Central memory CD8-positive, alpha-beta T cell (primary cell): ENCODE measurements at regions not wholly inside any gene's neighbourhood (a gene's known extent, or its start where the extent isn't known, plus 50 kb on each side); places are given as distances from the start of the nearest gene placed in this dataset.
"Not testable (repeated sequence)": the region's sequence is repeated elsewhere in the genome, so short reads cannot be mapped to it uniquely, and the experiment has no call there.

Experiments
- ATAC-seq: fragments of 150-1000 bp; cut with Tn5 transposase; replicated peaks from 2 replicates; pipeline ENCODE4 v1.10.0; 2022; ENCODE audit warnings: mild to moderate bottlenecking, moderate FRiP score, moderate number of reproducible peaks; ENCODE audit not compliant: poor library complexity, severe bottlenecking; ENCODE audit errors: extremely low read depth
- DNase-seq, 2 donors: peaks; one replicate each; pipeline ENCODE4 v3.0.0; 2021; ENCODE audit warnings: low spot score in 2 of 2
- H3K27ac Mint-ChIP-seq: one replicate; pipeline ENCODE4 v1.8.0; 2022; ENCODE audit warnings: low read depth, mild to moderate bottlenecking, moderate library complexity, mixed read lengths
- H3K27me3 Mint-ChIP-seq: one replicate; pipeline ENCODE4 v1.8.0; 2022; ENCODE audit warnings: mixed read lengths
- H3K36me3 Mint-ChIP-seq: one replicate; pipeline ENCODE4 v1.8.0; 2022; ENCODE audit warnings: mild to moderate bottlenecking, moderate library complexity, mixed read lengths; ENCODE audit not compliant: insufficient read depth
- H3K4me1 Mint-ChIP-seq: one replicate; pipeline ENCODE4 v1.8.0; 2022; ENCODE audit warnings: mixed read lengths
- H3K4me3 Mint-ChIP-seq: one replicate; pipeline ENCODE4 v1.8.0; 2022; ENCODE audit warnings: mild to moderate bottlenecking, moderate library complexity, mixed read lengths
- H3K9me3 Mint-ChIP-seq: one replicate; pipeline ENCODE4 v1.8.0; 2022; ENCODE audit warnings: mixed read lengths

DNA sequence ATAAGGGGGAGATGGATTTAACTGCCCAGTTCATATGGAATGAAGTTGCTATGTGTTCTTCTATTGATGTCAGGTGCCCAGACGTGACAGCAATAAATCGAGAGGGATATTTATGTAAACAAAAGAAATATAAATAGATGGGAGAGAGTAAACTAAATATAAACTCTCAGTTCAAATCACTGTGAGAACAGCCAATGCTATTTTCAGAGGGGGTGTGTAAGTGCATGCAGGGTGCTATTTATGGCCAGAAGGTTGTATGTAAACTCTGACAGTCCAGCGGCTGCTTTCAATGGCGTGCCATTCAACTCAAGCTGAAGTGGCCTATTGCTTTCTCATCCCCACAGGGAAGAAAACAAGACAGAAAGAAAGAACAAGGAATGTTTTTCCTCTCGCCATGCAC is 127.2 kb downstream of the KCNA5 start:
- Mint-ChIP-seq H3K4me3 (no peak overlapping the region), H3K9me3 (peaks cover 4% of the 10 kb centered on the region), H3K4me1 (no peaks in the 10 kb centered on the region), H3K27ac (no peak overlapping the region), H3K36me3 (no peaks in the 10 kb centered on the region), H3K27me3 (peaks cover 29% of the 10 kb centered on the region)
- DNase-seq, result no peak
- no peak for ATAC-seq

DNA sequence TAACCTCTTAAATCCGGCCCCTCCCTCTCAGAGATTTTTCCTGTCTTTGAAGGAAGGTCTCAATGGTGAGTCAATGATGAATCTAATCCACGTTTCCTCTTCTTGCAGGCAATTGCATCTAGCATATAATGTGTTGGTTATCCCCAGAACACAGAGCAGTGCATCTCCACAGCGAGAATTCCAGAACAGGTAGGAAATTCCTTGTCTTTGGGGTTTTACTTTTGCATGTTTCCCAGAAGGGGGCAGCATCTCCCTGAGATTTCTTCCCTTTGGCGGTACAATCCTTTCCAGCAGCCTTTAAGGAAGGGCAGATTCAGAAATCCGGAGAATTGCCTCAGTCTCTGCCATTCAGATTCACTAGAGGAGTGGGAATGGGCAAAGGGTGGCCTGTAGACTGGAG is 128.0 kb downstream of the KCNA5 start:
- Mint-ChIP-seq H3K27me3 (peaks cover 35% of the 10 kb centered on the region), H3K9me3 (peaks cover 4% of the 10 kb centered on the region), H3K27ac (no peak overlapping the region), H3K36me3 (no peaks in the 10 kb centered on the region), H3K4me1 (no peaks in the 10 kb centered on the region), H3K4me3 (no peak overlapping the region)
- ATAC-seq (no peak), DNase-seq (no peak)

DNA sequence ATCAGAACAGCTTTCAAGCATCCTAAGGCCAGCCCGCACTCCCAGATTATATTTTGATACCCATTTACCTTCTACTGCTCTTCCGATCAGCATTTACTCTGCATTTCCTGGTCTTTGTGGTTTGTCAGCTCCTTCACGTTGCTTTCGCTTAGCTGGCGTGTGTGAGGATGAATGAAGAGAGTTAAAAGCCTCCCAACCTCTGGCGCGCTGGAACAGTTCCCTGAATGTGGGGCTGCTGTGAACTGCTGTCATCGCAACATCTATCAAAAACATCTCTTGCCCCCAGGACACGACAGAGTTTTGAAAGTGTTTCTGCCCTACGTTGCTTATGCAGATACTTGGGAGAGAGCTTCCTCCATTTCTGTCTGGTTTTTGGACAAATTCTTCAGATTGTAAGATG is 129.2 kb downstream of the KCNA5 start:
- no peak overlapping the region for H3K4me3 Mint-ChIP-seq
- DNase-seq (no peak), ATAC-seq (no peak)
- H3K36me3 Mint-ChIP-seq, result no peaks in the 10 kb centered on the region
- peaks cover 4% of the 10 kb centered on the region for H3K9me3 Mint-ChIP-seq
- no peak overlapping the region for H3K27ac Mint-ChIP-seq
- no peaks in the 10 kb centered on the region for H3K4me1 Mint-ChIP-seq
- peaks cover 35% of the 10 kb centered on the region for H3K27me3 Mint-ChIP-seq

DNA sequence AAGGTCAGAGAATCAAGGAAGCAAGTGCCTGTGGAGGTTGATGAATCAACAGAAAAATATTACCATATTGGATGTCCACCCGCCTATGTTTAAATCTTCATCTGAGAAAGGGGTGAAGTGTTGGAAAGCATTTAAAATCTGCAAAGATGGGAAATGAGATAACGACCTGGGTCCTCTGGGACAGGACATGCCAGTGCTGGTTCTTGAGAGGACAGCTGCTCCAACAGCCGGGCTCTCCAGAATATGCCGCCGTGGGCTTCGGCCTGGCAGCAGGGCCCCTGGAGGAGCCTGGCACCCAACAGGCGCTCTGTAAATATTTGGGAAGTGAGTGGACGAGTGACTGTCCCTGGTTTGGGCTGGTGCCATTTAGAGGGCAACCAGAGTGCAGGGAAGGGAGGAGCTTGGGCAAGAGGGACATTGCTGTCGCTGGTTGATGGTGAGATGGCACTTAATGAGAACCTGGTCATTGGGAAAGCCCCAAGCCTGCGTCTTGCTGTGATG is 129.9 kb downstream of the KCNA5 start:
- no peak for ATAC-seq
- no peaks in the 10 kb centered on the region for H3K4me1 Mint-ChIP-seq
- H3K4me3 Mint-ChIP-seq, result no peak overlapping the region
- no peak for DNase-seq
- peaks cover 35% of the 10 kb centered on the region for H3K27me3 Mint-ChIP-seq
- no peak overlapping the region for H3K27ac Mint-ChIP-seq
- H3K9me3 Mint-ChIP-seq, result peaks cover 4% of the 10 kb centered on the region
- no peaks in the 10 kb centered on the region for H3K36me3 Mint-ChIP-seq

DNA sequence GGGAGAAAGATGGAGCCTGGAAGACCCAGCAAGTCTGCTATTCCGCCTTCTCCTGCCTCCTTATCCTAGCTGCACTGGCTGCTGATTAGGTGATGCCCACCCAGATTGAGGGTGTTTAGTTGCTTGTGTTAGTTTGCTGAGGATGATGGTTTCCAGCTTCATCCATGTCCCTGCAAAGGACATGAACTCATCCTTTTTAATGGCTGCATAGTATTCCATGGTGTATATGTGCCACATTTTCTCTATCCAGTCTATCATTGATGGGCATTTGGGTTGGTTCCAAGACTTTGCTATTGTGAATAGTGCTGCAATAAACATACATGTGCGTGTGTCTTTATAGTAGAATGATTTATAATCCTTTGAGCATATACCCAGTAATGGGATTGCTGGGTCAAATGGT is 131.7 kb downstream of the KCNA5 start:
- ATAC-seq, H3K27ac Mint-ChIP-seq, H3K9me3 Mint-ChIP-seq, H3K36me3 Mint-ChIP-seq, H3K4me1 Mint-ChIP-seq, DNase-seq, H3K4me3 Mint-ChIP-seq: not testable (repeated sequence)
- peaks cover 35% of the 10 kb centered on the region for H3K27me3 Mint-ChIP-seq

DNA sequence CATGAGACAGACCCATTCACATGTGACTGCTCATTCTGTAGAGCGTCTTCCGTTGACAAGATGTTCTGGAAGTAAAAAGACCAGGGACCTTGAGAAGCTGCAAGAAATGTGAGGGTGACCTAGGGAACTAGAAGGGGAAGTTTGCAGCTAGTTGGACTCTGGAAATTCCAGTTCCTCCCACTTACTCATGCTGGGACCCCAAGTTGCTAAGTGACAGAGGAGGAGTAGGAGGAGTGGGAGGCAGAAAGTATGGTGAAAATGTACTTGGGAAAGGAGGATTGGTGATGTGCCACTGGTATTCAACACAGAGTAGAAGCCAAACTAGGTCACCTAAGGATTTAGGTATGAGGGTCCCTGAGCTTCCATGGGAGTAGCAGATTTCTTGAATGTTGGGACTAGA is 132.4 kb downstream of the KCNA5 start:
- no peaks in the 10 kb centered on the region for H3K4me1 Mint-ChIP-seq
- ATAC-seq (no peak), DNase-seq (no peak)
- peaks cover 4% of the 10 kb centered on the region for H3K9me3 Mint-ChIP-seq
- H3K4me3 Mint-ChIP-seq, result no peak overlapping the region
- H3K27ac Mint-ChIP-seq, result no peak overlapping the region
- H3K27me3 Mint-ChIP-seq, result peaks cover 35% of the 10 kb centered on the region
- no peaks in the 10 kb centered on the region for H3K36me3 Mint-ChIP-seq

DNA sequence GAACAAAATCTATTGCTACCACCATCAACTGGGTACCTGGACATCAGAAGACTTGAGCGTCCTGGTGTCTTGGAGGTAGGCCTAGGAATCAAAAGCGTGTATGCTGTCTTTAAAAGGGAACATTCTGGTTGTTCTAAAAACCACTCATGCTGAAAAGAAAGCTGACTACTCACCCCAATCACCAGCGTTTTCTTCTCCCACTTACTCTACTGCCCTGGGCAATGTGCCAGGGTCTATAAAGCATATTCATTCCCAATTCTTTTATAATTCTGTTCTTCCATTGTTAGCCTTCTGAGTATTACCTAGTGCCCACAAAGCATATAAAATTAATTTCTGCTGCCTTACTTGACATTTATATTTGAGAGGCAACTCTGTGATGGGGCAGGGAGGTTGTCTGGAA is 133.4 kb downstream of the KCNA5 start:
- ATAC-seq, result no peak
- Mint-ChIP-seq H3K27me3 (peaks cover 33% of the 10 kb centered on the region), H3K36me3 (no peaks in the 10 kb centered on the region), H3K4me3 (no peak overlapping the region), H3K4me1 (no peaks in the 10 kb centered on the region), H3K27ac (no peak overlapping the region), H3K9me3 (peaks cover 4% of the 10 kb centered on the region)
- DNase-seq, result no peak

DNA sequence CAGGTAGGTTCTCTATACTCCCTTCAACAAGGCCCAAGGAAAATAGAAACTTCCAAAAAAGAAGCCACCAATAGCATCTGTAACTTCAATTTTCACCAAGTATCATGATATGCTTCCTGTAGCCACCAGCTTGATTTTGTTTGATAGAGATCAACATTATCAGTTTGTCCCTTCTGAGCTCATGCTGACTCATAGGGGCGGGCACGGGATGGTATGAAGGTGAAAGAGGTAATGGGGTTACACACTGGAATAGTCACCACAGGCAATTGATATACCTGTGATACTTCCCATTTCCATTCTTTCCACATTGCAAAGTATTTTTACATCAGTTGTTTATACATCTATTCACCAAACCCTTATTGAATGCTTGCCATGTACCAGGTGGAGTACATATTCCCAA is 134.1 kb downstream of the KCNA5 start:
- H3K27me3 Mint-ChIP-seq, result peaks cover 26% of the 10 kb centered on the region
- peaks cover 4% of the 10 kb centered on the region for H3K9me3 Mint-ChIP-seq
- ATAC-seq (no peak), DNase-seq (no peak)
- no peaks in the 10 kb centered on the region for H3K4me1 Mint-ChIP-seq
- H3K4me3 Mint-ChIP-seq, result no peak overlapping the region
- no peaks in the 10 kb centered on the region for H3K36me3 Mint-ChIP-seq
- H3K27ac Mint-ChIP-seq, result no peak overlapping the region

DNA sequence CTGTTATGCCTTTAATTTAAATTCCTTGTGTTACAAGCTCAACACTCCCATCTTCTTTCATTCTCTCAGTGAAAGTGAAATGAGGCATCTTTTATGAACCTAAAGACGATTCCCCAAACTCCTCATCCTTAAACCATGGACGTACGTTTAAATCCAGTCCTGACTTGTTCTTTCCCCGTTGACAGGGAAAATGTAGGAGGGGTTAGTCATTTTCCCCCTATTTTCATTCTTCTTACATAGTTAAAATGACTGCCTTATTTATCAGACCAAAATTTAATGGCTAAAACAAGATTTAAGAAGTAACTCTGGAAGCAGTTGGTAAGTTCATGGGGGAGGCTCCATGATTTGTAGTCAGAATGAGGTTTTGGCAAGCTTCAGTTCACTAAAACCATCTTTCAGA is 134.9 kb downstream of the KCNA5 start:
- DNase-seq (no peak), ATAC-seq (no peak)
- H3K27me3 Mint-ChIP-seq, result peaks cover 18% of the 10 kb centered on the region
- no peaks in the 10 kb centered on the region for H3K4me1 Mint-ChIP-seq
- no peak overlapping the region for H3K4me3 Mint-ChIP-seq
- peaks cover 2% of the 10 kb centered on the region for H3K9me3 Mint-ChIP-seq
- no peak overlapping the region for H3K27ac Mint-ChIP-seq
- H3K36me3 Mint-ChIP-seq, result no peaks in the 10 kb centered on the region

DNA sequence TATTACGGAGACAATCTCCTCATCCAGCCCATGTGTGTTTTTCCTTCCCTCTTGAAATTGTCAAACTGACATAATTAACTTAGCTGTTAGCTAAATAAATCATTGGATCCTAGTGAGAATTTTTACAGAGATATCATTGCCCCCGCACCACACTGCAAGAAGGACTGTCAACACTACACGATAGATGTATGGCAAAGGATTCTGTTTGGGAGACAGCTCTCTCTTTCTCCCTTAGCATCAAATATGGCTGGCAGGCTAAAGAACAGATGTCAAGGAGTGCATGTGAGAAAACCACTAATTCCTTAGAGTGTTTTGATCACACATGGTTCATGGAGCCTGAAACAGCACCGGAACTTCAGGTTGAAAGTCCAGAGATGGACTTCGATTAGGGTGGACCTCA is 136.8 kb downstream of the KCNA5 start:
- no peaks in the 10 kb centered on the region for H3K4me1 Mint-ChIP-seq
- H3K27ac Mint-ChIP-seq, result no peak overlapping the region
- ATAC-seq (no peak), DNase-seq (no peak)
- no peaks in the 10 kb centered on the region for H3K36me3 Mint-ChIP-seq
- H3K4me3 Mint-ChIP-seq, result no peak overlapping the region
- H3K9me3 Mint-ChIP-seq, result no peaks in the 10 kb centered on the region
- peaks cover 13% of the 10 kb centered on the region for H3K27me3 Mint-ChIP-seq

DNA sequence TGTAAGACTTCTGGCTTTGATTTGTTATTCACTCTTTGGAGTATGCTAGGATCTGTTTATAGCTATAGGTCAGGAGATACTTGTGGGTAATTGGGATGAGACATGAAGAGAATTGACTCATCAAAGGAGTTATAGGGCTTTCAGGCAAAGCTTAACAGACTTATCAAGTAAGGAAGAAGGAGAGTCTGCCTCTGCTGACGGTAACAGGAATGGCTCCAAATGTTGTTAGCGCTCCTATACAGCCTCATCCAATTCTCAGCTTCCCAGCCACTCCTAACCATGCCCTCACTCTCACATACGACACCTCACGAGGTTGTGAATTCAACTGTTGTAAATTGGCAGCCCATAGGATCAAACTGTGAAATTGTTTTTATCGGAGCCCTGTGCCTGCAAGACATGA is 140.5 kb downstream of the KCNA5 start:
- ATAC-seq (no peak), DNase-seq (no peak)
- Mint-ChIP-seq H3K9me3 (no peaks in the 10 kb centered on the region), H3K4me3 (no peak overlapping the region), H3K27me3 (peaks cover 10% of the 10 kb centered on the region), H3K4me1 (no peaks in the 10 kb centered on the region), H3K36me3 (no peaks in the 10 kb centered on the region), H3K27ac (no peak overlapping the region)

DNA sequence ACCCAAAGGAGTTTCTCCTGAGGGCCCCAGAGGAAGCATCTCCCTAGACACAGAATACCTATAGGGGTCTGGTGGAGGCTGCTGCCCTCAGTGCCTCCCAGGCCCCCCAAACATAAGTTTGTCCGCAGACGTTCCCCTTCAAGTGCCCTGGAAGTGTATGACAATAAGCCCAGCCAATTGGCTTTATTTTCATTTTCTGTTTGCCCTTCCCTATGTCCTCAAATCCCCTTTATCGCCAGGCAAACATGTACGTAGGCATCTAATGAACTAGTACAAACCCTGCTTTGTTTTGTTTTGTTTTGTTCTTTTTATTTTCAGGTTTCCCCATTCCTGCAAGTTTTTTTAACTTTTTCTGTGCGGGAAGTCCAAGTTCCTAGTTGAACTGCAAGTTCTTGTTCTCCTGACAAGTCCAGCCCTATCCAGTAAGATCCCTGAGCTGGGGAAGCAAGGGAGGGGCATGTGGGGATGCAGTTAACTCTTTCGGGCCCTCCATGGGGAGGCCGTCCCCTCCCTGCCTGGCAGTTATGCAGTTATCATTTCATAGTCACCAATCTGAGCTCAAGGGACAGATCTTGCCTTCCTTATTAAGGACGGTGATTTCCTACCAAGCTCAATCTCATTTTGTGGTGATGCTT is 141.9 kb downstream of the KCNA5 start:
- Mint-ChIP-seq H3K9me3 (no peaks in the 10 kb centered on the region), H3K4me1 (no peaks in the 10 kb centered on the region), H3K27me3 (peaks cover 10% of the 10 kb centered on the region), H3K36me3 (no peaks in the 10 kb centered on the region), H3K27ac (no peak overlapping the region), H3K4me3 (no peak overlapping the region)
- DNase-seq (no peak), ATAC-seq (no peak)

DNA sequence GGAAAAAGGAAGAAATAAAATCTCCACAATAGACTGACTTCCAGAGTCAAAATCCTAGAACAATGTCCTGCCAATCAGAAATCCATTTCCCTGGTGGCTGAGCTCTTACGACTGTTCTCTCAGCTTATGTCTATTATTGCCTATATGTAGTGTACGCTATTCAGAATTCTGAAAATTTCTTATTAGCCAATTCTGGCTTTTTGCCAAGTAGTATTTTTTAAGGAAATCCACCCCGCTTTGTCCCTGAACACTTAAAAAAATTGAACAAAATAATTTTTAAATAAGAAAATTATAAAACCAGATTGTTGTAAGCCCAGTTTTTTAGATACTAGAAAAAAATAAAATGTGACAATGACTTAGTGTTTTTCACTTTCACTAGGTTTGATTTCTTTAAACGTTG is 143.0 kb downstream of the KCNA5 start:
- H3K4me3 Mint-ChIP-seq, result no peak overlapping the region
- H3K9me3 Mint-ChIP-seq, result no peaks in the 10 kb centered on the region
- no peaks in the 10 kb centered on the region for H3K4me1 Mint-ChIP-seq
- no peaks in the 10 kb centered on the region for H3K36me3 Mint-ChIP-seq
- H3K27ac Mint-ChIP-seq, result no peak overlapping the region
- peaks cover 10% of the 10 kb centered on the region for H3K27me3 Mint-ChIP-seq
- no peak for ATAC-seq
- no peak for DNase-seq

DNA sequence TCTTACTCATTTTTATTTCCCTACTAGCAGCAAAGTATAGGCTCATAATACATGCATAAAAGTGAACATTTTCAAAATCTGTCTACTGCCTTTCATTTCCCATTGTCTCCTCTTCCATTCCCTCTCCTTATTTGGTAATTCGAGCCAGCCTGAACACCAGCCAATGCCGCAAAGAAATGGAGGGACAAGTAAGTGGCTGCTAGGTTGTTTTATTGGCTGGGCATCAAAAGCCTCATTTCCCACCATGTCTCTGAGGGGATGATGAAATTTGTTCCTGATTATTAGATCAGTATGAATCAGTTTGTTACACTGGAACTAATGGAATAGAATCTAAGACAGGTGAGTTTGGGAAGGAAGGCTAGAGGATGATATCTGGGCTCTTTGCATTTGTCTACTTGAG is 143.5 kb downstream of the KCNA5 start:
- no peak overlapping the region for H3K4me3 Mint-ChIP-seq
- H3K36me3 Mint-ChIP-seq, result no peaks in the 10 kb centered on the region
- peaks cover 10% of the 10 kb centered on the region for H3K27me3 Mint-ChIP-seq
- ATAC-seq (no peak), DNase-seq (no peak)
- H3K9me3 Mint-ChIP-seq, result no peaks in the 10 kb centered on the region
- no peak overlapping the region for H3K27ac Mint-ChIP-seq
- no peaks in the 10 kb centered on the region for H3K4me1 Mint-ChIP-seq
